ENCODE measurements at regions not wholly inside any gene's neighbourhood (a gene's known extent, or its start where the extent isn't known, plus 50 kb on each side); places are given as distances from the start of the nearest gene placed in this dataset.

GRCh38 chr5:169448826-169449225, 134.7 kb upstream of the SPDL1 start:
- DNase-seq (ENCODE audit: low spot score), result no peak

GRCh38 chr5:169445191-169445590, 138.4 kb upstream of the SPDL1 start:
- DNase-seq (ENCODE audit: low spot score), result no peak

GRCh38 chr5:169442913-169443784, 140.4 kb upstream of the SPDL1 start:
- no peak for DNase-seq (ENCODE audit: low spot score)

- no peak for DNase-seq (ENCODE audit: low spot score)
Measured at GRCh38 chr5:169442403-169442874, 141.1 kb upstream of the SPDL1 start.

GRCh38 chr5:169440107-169440705, 139.3 kb upstream of the SLIT3 start:
- DNase-seq (ENCODE audit: low spot score), result no peak

- DNase-seq (ENCODE audit: low spot score), result no peak
Measured at GRCh38 chr5:169439362-169439761, 138.4 kb upstream of the SLIT3 start.

GRCh38 chr5:169435506-169436229, 134.7 kb upstream of the SLIT3 start:
- no peak for DNase-seq (ENCODE audit: low spot score)

GRCh38 chr5:169433221-169433651, 132.3 kb upstream of the SLIT3 start:
- DNase-seq (ENCODE audit: low spot score), result no peak

GRCh38 chr5:169431386-169431785, 130.4 kb upstream of the SLIT3 start:
- DNase-seq (ENCODE audit: low spot score), result no peak

GRCh38 chr5:169430671-169431070, 129.7 kb upstream of the SLIT3 start:
- no peak for DNase-seq (ENCODE audit: low spot score)

- no peak for DNase-seq (ENCODE audit: low spot score)
Measured at GRCh38 chr5:169429044-169429443, 128.1 kb upstream of the SLIT3 start.

GRCh38 chr5:169426784-169427183, 125.8 kb upstream of the SLIT3 start:
- peak; percentile 7 for DNase-seq (ENCODE audit: low spot score)

- no peak for DNase-seq (ENCODE audit: low spot score)
Measured at GRCh38 chr5:169424670-169425378, 123.9 kb upstream of the SLIT3 start.

- DNase-seq (ENCODE audit: low spot score), result no peak
Measured at GRCh38 chr5:169424279-169424655, 123.3 kb upstream of the SLIT3 start.

GRCh38 chr5:169423580-169424278, 122.8 kb upstream of the SLIT3 start:
- no peak for DNase-seq (ENCODE audit: low spot score)

- DNase-seq (ENCODE audit: low spot score), result no peak
Measured at GRCh38 chr5:169422087-169422486, 121.1 kb upstream of the SLIT3 start.

- DNase-seq (ENCODE audit: low spot score), result no peak
Measured at GRCh38 chr5:169421677-169422076, 120.7 kb upstream of the SLIT3 start.

GRCh38 chr5:169417676-169418075, 116.7 kb upstream of the SLIT3 start:
- DNase-seq (ENCODE audit: low spot score), result no peak

- DNase-seq (ENCODE audit: low spot score), result peak; percentile 71
Measured at GRCh38 chr5:169416583-169417196, 115.8 kb upstream of the SLIT3 start.

GRCh38 chr5:169415948-169416347, 115.0 kb upstream of the SLIT3 start:
- peak; percentile 87 for DNase-seq (ENCODE audit: low spot score)

GRCh38 chr5:169415371-169415770, 114.4 kb upstream of the SLIT3 start:
- DNase-seq (ENCODE audit: low spot score), result no peak

All from SW480 (cell line).